ENCODE measurements at regions not wholly inside any gene's neighbourhood (a gene's known extent, or its start where the extent isn't known, plus 50 kb on each side); places are given as distances from the start of the nearest gene placed in this dataset.

GRCh38 chr5:60183881-60184280 is 290.4 kb upstream of the PDE4D start:
- Mint-ChIP-seq H3K4me3 (no peak overlapping the region), H3K27me3 (ENCODE audit: low read depth, poor library complexity) (peaks cover 8% of the 10 kb centered on the region), H3K27ac (no peak overlapping the region), H3K9me3 (no peaks in the 10 kb centered on the region), H3K4me1 (no peaks in the 10 kb centered on the region), H3K36me3 (ENCODE audit: low read depth) (no peaks in the 10 kb centered on the region)
- no peak for DNase-seq
- no peak for TF ChIP-seq CTCF (IDR thresholded peaks at IDR 0.05)

GRCh38 chr5:60178101-60178500 is 284.6 kb upstream of the PDE4D start:
- Mint-ChIP-seq H3K27ac (no peak overlapping the region), H3K27me3 (ENCODE audit: low read depth, poor library complexity) (no peaks in the 10 kb centered on the region)
- TF ChIP-seq CTCF (IDR thresholded peaks at IDR 0.05) = no peak

GRCh38 chr5:60177596-60177995 is 284.1 kb upstream of the PDE4D start:
- H3K27me3 Mint-ChIP-seq (ENCODE audit: low read depth, poor library complexity) = no peaks in the 10 kb centered on the region
- no peak overlapping the region for H3K4me3 Mint-ChIP-seq
- no peaks in the 10 kb centered on the region for H3K9me3 Mint-ChIP-seq
- no peak for DNase-seq
- no peaks in the 10 kb centered on the region for H3K36me3 Mint-ChIP-seq (ENCODE audit: low read depth)
- TF ChIP-seq CTCF (IDR thresholded peaks at IDR 0.05) = no peak
- H3K4me1 Mint-ChIP-seq = no peaks in the 10 kb centered on the region
- H3K27ac Mint-ChIP-seq = no peak overlapping the region

More at GRCh38 chr5:60178101-60178500, 284.6 kb upstream of the PDE4D start:
- DNase-seq = no peak
- Mint-ChIP-seq H3K9me3 (no peaks in the 10 kb centered on the region), H3K36me3 (ENCODE audit: low read depth) (no peaks in the 10 kb centered on the region), H3K4me1 (no peaks in the 10 kb centered on the region), H3K4me3 (no peak overlapping the region)

GRCh38 chr5:60173667-60174066 is 280.1 kb upstream of the PDE4D start:
- Mint-ChIP-seq H3K27ac (no peak overlapping the region), H3K4me1 (no peaks in the 10 kb centered on the region), H3K4me3 (no peak overlapping the region), H3K27me3 (ENCODE audit: low read depth, poor library complexity) (no peaks in the 10 kb centered on the region), H3K9me3 (no peaks in the 10 kb centered on the region), H3K36me3 (ENCODE audit: low read depth) (no peaks in the 10 kb centered on the region)
- DNase-seq = no peak
- TF ChIP-seq CTCF (IDR thresholded peaks at IDR 0.05) = no peak

GRCh38 chr5:60163762-60164161 is 270.2 kb upstream of the PDE4D start:
- Mint-ChIP-seq H3K4me3 (no peak overlapping the region), H3K27ac (no peak overlapping the region), H3K27me3 (ENCODE audit: low read depth, poor library complexity) (peaks cover 4% of the 10 kb centered on the region), H3K36me3 (ENCODE audit: low read depth) (no peaks in the 10 kb centered on the region), H3K4me1 (no peaks in the 10 kb centered on the region), H3K9me3 (peaks cover 10% of the 10 kb centered on the region)
- no peak for TF ChIP-seq CTCF (IDR thresholded peaks at IDR 0.05)
- DNase-seq = no peak

- Mint-ChIP-seq H3K4me3 (no peak overlapping the region), H3K4me1 (no peaks in the 10 kb centered on the region), H3K27ac (no peak overlapping the region), H3K9me3 (peaks cover 6% of the 10 kb centered on the region), H3K36me3 (ENCODE audit: low read depth) (no peaks in the 10 kb centered on the region), H3K27me3 (ENCODE audit: low read depth, poor library complexity) (no peaks in the 10 kb centered on the region)
- TF ChIP-seq CTCF (IDR thresholded peaks at IDR 0.05) = no peak
- no peak for DNase-seq
Measured at GRCh38 chr5:60162441-60162840, 268.9 kb upstream of the PDE4D start.
